Gastroesophageal sphincter (tissue), 4 donors: ENCODE measurements at regions not wholly inside any gene's neighbourhood (a gene's known extent, or its start where the extent isn't known, plus 50 kb on each side); places are given as distances from the start of the nearest gene placed in this dataset.

Experiments used
- ATAC-seq: fragments of 150-250 bp; one replicate; pipeline ENCODE4 v1.9.1; 2016; ENCODE audit warnings: mild to moderate bottlenecking, moderate library complexity
- H3K27ac ChIP-seq, 4 donors: fragments of 200-600 bp; sonication (generic) in 3 of 4; 1 replicate in 3 of 4; 2 replicates in 1 of 4; pipeline ENCODE4 v1.5.1; 2016 to 2019
- H3K27me3 ChIP-seq: fragments of 200-600 bp; sonication (generic); one replicate; pipeline ENCODE4 v1.5.1; 2019
- H3K36me3 ChIP-seq, 2 donors: fragments of 200-600 bp; sonication (generic); one replicate each; pipeline ENCODE4 v1.5.1; 2019; ENCODE audit warnings: control low read depth in 1 of 2
- H3K4me1 ChIP-seq, 3 donors: fragments of 200-600 bp; sonication (generic); 1 replicate in 2 of 3; 2 replicates in 1 of 3; pipeline ENCODE4 v1.5.1; 2016 to 2019; ENCODE audit warnings: control low read depth in 2 of 3
- H3K4me3 ChIP-seq, 2 donors: fragments of 200-600 bp; sonication (generic); one replicate each; pipeline ENCODE4 v1.5.1; 2019; ENCODE audit warnings: mild to moderate bottlenecking in 1 of 2, moderate library complexity in 1 of 2
- H3K9me3 ChIP-seq, 3 donors: fragments of 200-600 bp; sonication (generic); one replicate each; pipeline ENCODE4 v1.5.1; 2017 to 2019; ENCODE audit warnings: control low read depth in 2 of 3
- EP300 ChIP-seq: sonication (generic); formaldehyde crosslinking; IDR thresholded peaks from one replicate; pipeline ENCODE4 v1.6.1; 2017; ENCODE audit warnings: antibody characterized with exemption, mild to moderate bottlenecking
- POLR2A ChIP-seq, 2 donors: fragments of 450-650 bp; IDR thresholded peaks; one replicate each; pipeline ENCODE4 v1.6.1; 2017; ENCODE audit warnings: antibody characterized with exemption in 2 of 2, mild to moderate bottlenecking in 2 of 2, moderate library complexity in 1 of 2
- POLR2AphosphoS5 ChIP-seq: sonication (generic); formaldehyde crosslinking; IDR thresholded peaks from one replicate; pipeline ENCODE4 v1.6.1; 2017; ENCODE audit warnings: antibody characterized with exemption
- WGBS, 2 donors: methylation state at CpG; one replicate each; pipeline ENCODE4 v1.1.5; 2018; ENCODE audit warnings: low coverage in 1 of 2; 5-methylcytosine and 5-hydroxymethylcytosine counted together
- TF ChIP-seq, protein P1 (sequence below), 4 experiments: fragments of 200-600 bp in 2 of 4; fragments of 450-650 bp in 2 of 4; sonication (generic) in 1 of 4; IDR thresholded peaks; one replicate each; pipeline ENCODE4 v1.5.1; 2017 to 2019; ENCODE audit warnings: antibody characterized with exemption in 4 of 4, mild to moderate bottlenecking in 2 of 4, moderate library complexity in 2 of 4

DNA sequence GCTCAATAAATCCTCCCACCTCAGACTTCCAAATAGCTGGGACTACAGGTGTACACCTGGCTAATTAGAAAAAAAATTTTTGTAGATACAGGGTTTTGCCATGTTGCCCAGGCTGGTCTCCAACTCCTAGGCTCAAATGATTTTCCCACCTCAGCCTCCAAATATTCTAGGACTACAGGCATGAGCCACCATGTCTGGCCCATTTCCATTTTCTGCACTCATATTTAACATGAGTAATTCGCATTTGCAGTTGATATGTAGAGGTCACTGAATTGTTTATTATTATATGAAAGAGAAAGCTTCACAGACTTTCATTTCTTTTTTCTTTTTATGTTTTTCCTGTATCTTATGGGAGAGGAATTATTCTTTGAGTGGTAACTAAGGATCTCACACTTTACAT is 492.7 kb downstream of the CNTN3 start:
- Histone ChIP-seq H3K4me1 (no peaks in the 10 kb centered on the region), H3K36me3 (no peaks in the 10 kb centered on the region), H3K27ac (no peak overlapping the region), H3K4me3 (no peak overlapping the region), H3K27me3 (no peaks in the 10 kb centered on the region), H3K9me3 (no peaks in the 10 kb centered on the region)
- 43% methylated on average over 1 of the region's 1 CpG; no CpG with 5 or more reads in 1 of the 2 donors for WGBS, 2 donors
- ATAC-seq = no peak
- TF ChIP-seq, protein P1, sequence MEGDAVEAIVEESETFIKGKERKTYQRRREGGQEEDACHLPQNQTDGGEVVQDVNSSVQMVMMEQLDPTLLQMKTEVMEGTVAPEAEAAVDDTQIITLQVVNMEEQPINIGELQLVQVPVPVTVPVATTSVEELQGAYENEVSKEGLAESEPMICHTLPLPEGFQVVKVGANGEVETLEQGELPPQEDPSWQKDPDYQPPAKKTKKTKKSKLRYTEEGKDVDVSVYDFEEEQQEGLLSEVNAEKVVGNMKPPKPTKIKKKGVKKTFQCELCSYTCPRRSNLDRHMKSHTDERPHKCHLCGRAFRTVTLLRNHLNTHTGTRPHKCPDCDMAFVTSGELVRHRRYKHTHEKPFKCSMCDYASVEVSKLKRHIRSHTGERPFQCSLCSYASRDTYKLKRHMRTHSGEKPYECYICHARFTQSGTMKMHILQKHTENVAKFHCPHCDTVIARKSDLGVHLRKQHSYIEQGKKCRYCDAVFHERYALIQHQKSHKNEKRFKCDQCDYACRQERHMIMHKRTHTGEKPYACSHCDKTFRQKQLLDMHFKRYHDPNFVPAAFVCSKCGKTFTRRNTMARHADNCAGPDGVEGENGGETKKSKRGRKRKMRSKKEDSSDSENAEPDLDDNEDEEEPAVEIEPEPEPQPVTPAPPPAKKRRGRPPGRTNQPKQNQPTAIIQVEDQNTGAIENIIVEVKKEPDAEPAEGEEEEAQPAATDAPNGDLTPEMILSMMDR (IDR thresholded peaks at IDR 0.05) = no peak
- no peak for TF ChIP-seq EP300
- TF ChIP-seq POLR2AphosphoS5 = no peak
- TF ChIP-seq POLR2A (IDR thresholded peaks at IDR 0.05) = no peak

GRCh38 chr3:74119221-74119620 is 494.5 kb upstream of the PDZRN3 start:
- ATAC-seq = no peak
- Histone ChIP-seq H3K4me3 (no peak overlapping the region), H3K36me3 (no peaks in the 10 kb centered on the region), H3K9me3 (no peaks in the 10 kb centered on the region), H3K27ac (no peak overlapping the region), H3K4me1 (no peaks in the 10 kb centered on the region), H3K27me3 (no peaks in the 10 kb centered on the region)
- 57 to 60% methylated on average over 1 of the region's 1 CpG for WGBS, 2 donors
- TF ChIP-seq POLR2A (IDR thresholded peaks at IDR 0.05) = no peak

- Histone ChIP-seq H3K4me1 (no peaks in the 10 kb centered on the region), H3K4me3 (no peak overlapping the region), H3K9me3 (no peaks in the 10 kb centered on the region), H3K27me3 (no peaks in the 10 kb centered on the region), H3K27ac (no peak overlapping the region), H3K36me3 (no peaks in the 10 kb centered on the region)
- WGBS, 2 donors = 91 to 92% methylated on average over 2 to 3 of the region's 3 CpGs
- ATAC-seq = no peak
- TF ChIP-seq, protein P1 (IDR thresholded peaks at IDR 0.05) = no peak
- TF ChIP-seq POLR2A (IDR thresholded peaks at IDR 0.05) (no peak), POLR2AphosphoS5 (no peak), EP300 (no peak)
Measured at GRCh38 chr3:74115906-74116305, 491.2 kb upstream of the PDZRN3 start.

- ATAC-seq = no peak
- Histone ChIP-seq H3K36me3 (no peaks in the 10 kb centered on the region), H3K4me3 (no peak overlapping the region), H3K27ac (no peak overlapping the region), H3K4me1 (no peaks in the 10 kb centered on the region), H3K9me3 (no peaks in the 10 kb centered on the region), H3K27me3 (no peaks in the 10 kb centered on the region)
- TF ChIP-seq POLR2A (IDR thresholded peaks at IDR 0.05) (no peak), POLR2AphosphoS5 (no peak), EP300 (no peak)
- TF ChIP-seq, protein P1 (IDR thresholded peaks at IDR 0.05) = no peak
- WGBS, 2 donors = 0 to 60% methylated on average over 1 of the region's 2 CpGs
Measured at GRCh38 chr3:74107451-74107850, 482.7 kb upstream of the PDZRN3 start.

GRCh38 chr3:74106925-74107324 is 482.2 kb upstream of the PDZRN3 start:
- Histone ChIP-seq H3K36me3 (no peaks in the 10 kb centered on the region), H3K27me3 (no peaks in the 10 kb centered on the region), H3K27ac (no peak overlapping the region), H3K4me1 (no peaks in the 10 kb centered on the region), H3K4me3 (no peak overlapping the region), H3K9me3 (no peaks in the 10 kb centered on the region)
- TF ChIP-seq POLR2AphosphoS5 (no peak), EP300 (no peak), POLR2A (IDR thresholded peaks at IDR 0.05) (no peak)
- TF ChIP-seq, protein P1 (IDR thresholded peaks at IDR 0.05) = no peak
- WGBS, 2 donors = 5 to 22% methylated on average over 2 of the region's 2 CpGs
- no peak for ATAC-seq

DNA sequence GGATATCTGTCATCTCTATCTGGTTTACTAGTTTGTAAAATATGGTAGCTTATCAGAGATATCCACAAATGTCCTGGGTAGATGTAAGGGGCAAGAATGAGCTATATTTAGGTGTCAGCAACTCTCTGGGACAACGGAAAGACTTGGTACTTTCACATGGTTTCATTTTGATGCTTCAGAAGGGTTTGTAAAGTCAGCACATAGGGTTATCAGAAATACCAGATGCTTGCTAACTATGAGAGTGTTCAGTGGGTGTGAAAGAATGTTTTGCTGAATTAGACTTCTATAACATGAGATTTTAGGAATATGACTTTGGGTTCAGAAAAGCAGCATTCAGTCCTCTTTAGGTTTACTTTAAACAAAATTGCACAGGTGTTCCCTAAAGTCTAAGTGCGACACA is 466.5 kb upstream of the PDZRN3 start:
- ATAC-seq = no peak
- Histone ChIP-seq H3K9me3 (no peaks in the 10 kb centered on the region), H3K27me3 (no peaks in the 10 kb centered on the region), H3K4me1 (no peaks in the 10 kb centered on the region), H3K36me3 (no peaks in the 10 kb centered on the region), H3K27ac (no peak overlapping the region), H3K4me3 (no peak overlapping the region)
- TF ChIP-seq, protein P1 (IDR thresholded peaks at IDR 0.05) = no peak
- TF ChIP-seq POLR2AphosphoS5 (no peak), POLR2A (IDR thresholded peaks at IDR 0.05) (no peak)
- WGBS, 2 donors = 26 to 54% methylated on average over 2 of the region's 2 CpGs
